Activated CD8-positive, alpha-beta memory T cell treated with anti-CD3 and anti-CD28 coated beads for 36 hours (primary cell): ENCODE measurements at regions not wholly inside any gene's neighbourhood (a gene's known extent, or its start where the extent isn't known, plus 50 kb on each side); places are given as distances from the start of the nearest gene placed in this dataset.
"Not testable (repeated sequence)": the region's sequence is repeated elsewhere in the genome, so short reads cannot be mapped to it uniquely, and the experiment has no call there.

Source experiments
- CTCF ChIA-PET: fragments of 350-600 bp; sonication (Branson Sonifier 250); formaldehyde crosslinking; loops from one replicate; lab custom pipeline; 2021; ENCODE audit warnings: antibody characterized with exemption; lab: Charles Lee
- POLR2A ChIA-PET: fragments of 350-600 bp; sonication (Branson Sonifier 250); formaldehyde crosslinking; loops from one replicate; lab custom pipeline; 2021; ENCODE audit warnings: antibody characterized with exemption; lab: Charles Lee

- CTCF ChIA-PET: no interaction called here
- POLR2A ChIA-PET: no interaction called here
These were observed 608.3 kb downstream of the NTRK3 start for GRCh38 chr15:87648278-87648677.

- ChIA-PET POLR2A (no interaction called here), CTCF (no interaction called here)
These were observed 610.8 kb downstream of the NTRK3 start for GRCh38 chr15:87645723-87646122.

- POLR2A ChIA-PET: not testable (repeated sequence)
These were observed 613.5 kb downstream of the NTRK3 start for GRCh38 chr15:87642997-87643396.

GRCh38 chr15:87639305-87640011 is 617.1 kb downstream of the NTRK3 start:
- CTCF ChIA-PET: no interaction called here
- POLR2A ChIA-PET: no interaction called here

More at GRCh38 chr15:87642997-87643396, 613.5 kb downstream of the NTRK3 start:
- CTCF ChIA-PET: not testable (repeated sequence)

GRCh38 chr15:87638554-87639083 is 617.9 kb downstream of the NTRK3 start:
- ChIA-PET CTCF (no interaction called here), POLR2A (no interaction called here)

- ChIA-PET CTCF (no interaction called here), POLR2A (no interaction called here)
These were observed 622.2 kb downstream of the NTRK3 start for GRCh38 chr15:87634361-87634760.

GRCh38 chr15:87633525-87633924 is 623.0 kb downstream of the NTRK3 start:
- ChIA-PET POLR2A (no interaction called here), CTCF (no interaction called here)

- ChIA-PET CTCF (no interaction called here), POLR2A (no interaction called here)
These were observed 624.2 kb downstream of the NTRK3 start for GRCh38 chr15:87632364-87632763.

GRCh38 chr15:87631775-87632174 is 624.8 kb downstream of the NTRK3 start:
- POLR2A ChIA-PET: no interaction called here

GRCh38 chr15:87631093-87631492 is 625.4 kb downstream of the NTRK3 start:
- POLR2A ChIA-PET: no interaction called here
- CTCF ChIA-PET: no interaction called here

More at GRCh38 chr15:87631775-87632174, 624.8 kb downstream of the NTRK3 start:
- CTCF ChIA-PET: no interaction called here

GRCh38 chr15:87628311-87628710 is 628.2 kb downstream of the NTRK3 start:
- CTCF ChIA-PET: no interaction called here
- POLR2A ChIA-PET: no interaction called here

GRCh38 chr15:87626860-87627259 is 629.7 kb downstream of the NTRK3 start:
- POLR2A ChIA-PET: no interaction called here

GRCh38 chr15:87623832-87624231 is 632.7 kb downstream of the NTRK3 start:
- ChIA-PET POLR2A (no interaction called here), CTCF (no interaction called here)

More at GRCh38 chr15:87626860-87627259, 629.7 kb downstream of the NTRK3 start:
- CTCF ChIA-PET: no interaction called here

- CTCF ChIA-PET: no interaction called here
- POLR2A ChIA-PET: no interaction called here
These were observed 636.1 kb downstream of the NTRK3 start for GRCh38 chr15:87620393-87620792.

GRCh38 chr15:87619161-87619960 is 637.2 kb downstream of the NTRK3 start:
- CTCF ChIA-PET: no interaction called here
- POLR2A ChIA-PET: no interaction called here

GRCh38 chr15:87618203-87618725 is 638.3 kb downstream of the NTRK3 start:
- POLR2A ChIA-PET: no interaction called here
- CTCF ChIA-PET: no interaction called here

GRCh38 chr15:87614704-87615103 is 641.8 kb downstream of the NTRK3 start:
- ChIA-PET CTCF (interaction anchor here (1.9 kb wide), 1 partner anchor 10 kb away, joined by 6 read pairs; no protein-coding TSS in a partner anchor), POLR2A (no interaction called here)

GRCh38 chr15:87610366-87610765 is 646.2 kb downstream of the NTRK3 start:
- ChIA-PET POLR2A (no interaction called here), CTCF (no interaction called here)

GRCh38 chr15:87609894-87610293 is 646.6 kb downstream of the NTRK3 start:
- ChIA-PET POLR2A (no interaction called here), CTCF (no interaction called here)

GRCh38 chr15:87609474-87609873 is 647.1 kb downstream of the NTRK3 start:
- ChIA-PET CTCF (no interaction called here), POLR2A (no interaction called here)
